ENCODE measurements at regions not wholly inside any gene's neighbourhood (a gene's known extent, or its start where the extent isn't known, plus 50 kb on each side); places are given as distances from the start of the nearest gene placed in this dataset.

- ATAC-seq: no peak
- no peaks in the 10 kb centered on the region for H3K36me3 Mint-ChIP-seq
- H3K27ac Mint-ChIP-seq: no peak overlapping the region
- no peak for DNase-seq (ENCODE audit: low spot score in 2 of 2)
- H3K9me3 Mint-ChIP-seq: peaks cover 12 to 19% of the 10 kb centered on the region in 2 donors
Observed at GRCh38 chr4:126553248-126553647, 1079.5 kb upstream of the INTU start.

GRCh38 chr4:126558596-126558995 is 1074.2 kb upstream of the INTU start:
- H3K9me3 Mint-ChIP-seq: peaks cover 12 to 20% of the 10 kb centered on the region in 2 donors
- no peak overlapping the region for H3K27ac Mint-ChIP-seq
- no peak for DNase-seq (ENCODE audit: low spot score in 2 of 2)
- no peak for ATAC-seq
- no peaks in the 10 kb centered on the region for H3K36me3 Mint-ChIP-seq

GRCh38 chr4:126559961-126560360 is 1072.8 kb upstream of the INTU start:
- DNase-seq (ENCODE audit: low spot score in 2 of 2): no peak
- no peaks in the 10 kb centered on the region for H3K36me3 Mint-ChIP-seq
- H3K9me3 Mint-ChIP-seq: peaks cover 7 to 15% of the 10 kb centered on the region in 2 donors
- no peak overlapping the region for H3K27ac Mint-ChIP-seq
- ATAC-seq: no peak

- Mint-ChIP-seq H3K27ac (no peak overlapping the region), H3K36me3 (no peaks in the 10 kb centered on the region), H3K9me3 (peaks cover 7 to 18% of the 10 kb centered on the region in 2 donors)
- DNase-seq (ENCODE audit: low spot score in 2 of 2): no peak
- ATAC-seq: no peak
Observed at GRCh38 chr4:126560794-126561193, 1072.0 kb upstream of the INTU start.

- DNase-seq (ENCODE audit: low spot score in 2 of 2) (no peak), ATAC-seq (no peak)
- Mint-ChIP-seq H3K36me3 (no peaks in the 10 kb centered on the region), H3K27ac (no peak overlapping the region), H3K9me3 (peaks cover 7 to 15% of the 10 kb centered on the region in 2 donors)
Observed at GRCh38 chr4:126563389-126563788, 1069.4 kb upstream of the INTU start.

- peaks cover 7 to 18% of the 10 kb centered on the region in 2 donors for H3K9me3 Mint-ChIP-seq
- DNase-seq (ENCODE audit: low spot score in 2 of 2): no peak
- no peaks in the 10 kb centered on the region for H3K36me3 Mint-ChIP-seq
- ATAC-seq: no peak
- no peak overlapping the region for H3K27ac Mint-ChIP-seq
Observed at GRCh38 chr4:126564283-126564854, 1068.4 kb upstream of the INTU start.

- H3K36me3 Mint-ChIP-seq: no peaks in the 10 kb centered on the region
- DNase-seq (ENCODE audit: low spot score in 2 of 2) (no peak), ATAC-seq (no peak)
- peaks cover 0 to 12% of the 10 kb centered on the region in 2 donors for H3K9me3 Mint-ChIP-seq
- H3K27ac Mint-ChIP-seq: no peak overlapping the region
Observed at GRCh38 chr4:126568652-126569570, 1063.8 kb upstream of the INTU start.

- no peak for ATAC-seq
- no peaks in the 10 kb centered on the region for H3K36me3 Mint-ChIP-seq
- no peak for DNase-seq (ENCODE audit: low spot score in 2 of 2)
- no peak overlapping the region for H3K27ac Mint-ChIP-seq
- H3K9me3 Mint-ChIP-seq: peaks cover 0 to 7% of the 10 kb centered on the region in 2 donors
Observed at GRCh38 chr4:126572264-126572663, 1060.5 kb upstream of the INTU start.

GRCh38 chr4:126582737-126583136 is 1050.0 kb upstream of the INTU start:
- no peak for DNase-seq (ENCODE audit: low spot score in 2 of 2)
- H3K27ac Mint-ChIP-seq: no peak overlapping the region
- H3K36me3 Mint-ChIP-seq: peaks cover 0 to 5% of the 10 kb centered on the region in 2 donors
- no peak for ATAC-seq
- peaks cover 9 to 41% of the 10 kb centered on the region in 2 donors for H3K9me3 Mint-ChIP-seq

GRCh38 chr4:126583509-126583908 is 1049.2 kb upstream of the INTU start:
- Mint-ChIP-seq H3K9me3 (peaks cover 10 to 44% of the 10 kb centered on the region in 2 donors), H3K36me3 (peaks cover 0 to 5% of the 10 kb centered on the region in 2 donors), H3K27ac (no peak overlapping the region)
- no peak for ATAC-seq
- DNase-seq (ENCODE audit: low spot score in 2 of 2): no peak

- ATAC-seq (no peak), DNase-seq (ENCODE audit: low spot score in 2 of 2) (no peak)
- H3K36me3 Mint-ChIP-seq: no peaks in the 10 kb centered on the region
- H3K9me3 Mint-ChIP-seq: peaks cover 5 to 15% of the 10 kb centered on the region in 2 donors
- no peak overlapping the region for H3K27ac Mint-ChIP-seq
Observed at GRCh38 chr4:126591583-126591982, 1041.2 kb upstream of the INTU start.

- H3K27ac Mint-ChIP-seq: no peak overlapping the region
- no peak for ATAC-seq
- DNase-seq (ENCODE audit: low spot score in 2 of 2): no peak
- no peaks in the 10 kb centered on the region for H3K36me3 Mint-ChIP-seq
- peaks cover 5 to 13% of the 10 kb centered on the region in 2 donors for H3K9me3 Mint-ChIP-seq
Observed at GRCh38 chr4:126592088-126592487, 1040.7 kb upstream of the INTU start.

GRCh38 chr4:126593626-126594025 is 1039.1 kb upstream of the INTU start:
- DNase-seq (ENCODE audit: low spot score in 2 of 2) (no peak), ATAC-seq (no peak)
- Mint-ChIP-seq H3K9me3 (peaks cover 0 to 6% of the 10 kb centered on the region in 2 donors), H3K36me3 (no peaks in the 10 kb centered on the region), H3K27ac (no peak overlapping the region)

GRCh38 chr4:126595643-126596042 is 1037.1 kb upstream of the INTU start:
- ATAC-seq (no peak), DNase-seq (ENCODE audit: low spot score in 2 of 2) (no peak)
- Mint-ChIP-seq H3K36me3 (no peaks in the 10 kb centered on the region), H3K9me3 (no peaks in the 10 kb centered on the region), H3K27ac (no peak overlapping the region)

- Mint-ChIP-seq H3K36me3 (no peaks in the 10 kb centered on the region), H3K9me3 (peaks cover 0 to 4% of the 10 kb centered on the region in 2 donors), H3K27ac (no peak overlapping the region)
- DNase-seq (ENCODE audit: low spot score in 2 of 2): no peak
- no peak for ATAC-seq
Observed at GRCh38 chr4:126599746-126600145, 1033.0 kb upstream of the INTU start.

GRCh38 chr4:126603210-126603609 is 1029.5 kb upstream of the INTU start:
- Mint-ChIP-seq H3K36me3 (no peaks in the 10 kb centered on the region), H3K27ac (no peak overlapping the region), H3K9me3 (peaks cover 0 to 7% of the 10 kb centered on the region in 2 donors)
- ATAC-seq (no peak), DNase-seq (ENCODE audit: low spot score in 2 of 2) (no peak)

GRCh38 chr4:126603825-126604224 is 1028.9 kb upstream of the INTU start:
- Mint-ChIP-seq H3K27ac (no peak overlapping the region), H3K9me3 (peaks cover 0 to 7% of the 10 kb centered on the region in 2 donors), H3K36me3 (no peaks in the 10 kb centered on the region)
- ATAC-seq: no peak
- DNase-seq (ENCODE audit: low spot score in 2 of 2): no peak

Data from activated naive CD4-positive, alpha-beta T cell treated with anti-CD3 and anti-CD28 coated beads, Interleukin-2, amount 50 U/mL, for 72 hours (primary cell).